GM23248 (cell line): ENCODE measurements at regions not wholly inside any gene's neighbourhood (a gene's known extent, or its start where the extent isn't known, plus 50 kb on each side); places are given as distances from the start of the nearest gene placed in this dataset.

Source experiments
- DNase-seq: peaks from one replicate; pipeline ENCODE4 v3.0.0-alpha.2; 2015
- H2AFZ ChIP-seq: fragments of 200-600 bp; sonication (generic); 2 replicates; pipeline ENCODE4 v1.6.1; 2016; ENCODE audit warnings: antibody characterized with exemption
- H3F3A ChIP-seq: fragments of 200-600 bp; sonication (generic); 2 replicates; pipeline ENCODE4 v1.6.1; 2016; ENCODE audit warnings: mild to moderate bottlenecking, antibody characterized with exemption, mixed run types; ENCODE audit not compliant: insufficient read depth
- H3K27ac ChIP-seq: fragments of 200-600 bp; sonication (generic); 2 replicates; pipeline ENCODE4 v1.5.1; 2016; ENCODE audit warnings: mild to moderate bottlenecking
- H3K27me3 ChIP-seq: fragments of 200-600 bp; sonication (generic); replicated peaks from 2 replicates; pipeline ENCODE4 v1.6.1; 2016; ENCODE audit warnings: mild to moderate bottlenecking; ENCODE audit not compliant: insufficient read depth
- H3K36me3 ChIP-seq: fragments of 200-600 bp; sonication (generic); 2 replicates; pipeline ENCODE4 v1.6.1; 2016; ENCODE audit warnings: low read depth, mild to moderate bottlenecking
- H3K4me1 ChIP-seq: fragments of 200-600 bp; sonication (generic); 2 replicates; pipeline ENCODE4 v1.6.1; 2016; ENCODE audit warnings: mild to moderate bottlenecking; ENCODE audit not compliant: insufficient read depth
- H3K4me2 ChIP-seq: fragments of 200-600 bp; sonication (generic); one replicate; pipeline ENCODE4 v1.6.1; 2016; ENCODE audit warnings: mild to moderate bottlenecking; ENCODE audit not compliant: unreplicated experiment
- H3K4me3 ChIP-seq: fragments of 200-600 bp; sonication (generic); 2 replicates; pipeline ENCODE4 v1.5.1; 2016; ENCODE audit warnings: mild to moderate bottlenecking
- H3K79me2 ChIP-seq: fragments of 200-600 bp; sonication (generic); 2 replicates; pipeline ENCODE4 v1.6.1; 2016; ENCODE audit warnings: mild to moderate bottlenecking; ENCODE audit not compliant: insufficient read depth
- H3K9ac ChIP-seq: fragments of 200-600 bp; sonication (generic); 2 replicates; pipeline ENCODE4 v1.6.1; 2016; ENCODE audit warnings: mild to moderate bottlenecking
- H3K9me2 ChIP-seq: fragments of 200-600 bp; sonication (generic); 2 replicates; pipeline ENCODE4 v1.6.1; 2016; ENCODE audit warnings: mixed run types, mild to moderate bottlenecking, moderate library complexity; ENCODE audit not compliant: insufficient read depth
- H3K9me3 ChIP-seq: fragments of 200-600 bp; sonication (generic); one replicate; pipeline ENCODE4 v1.6.1; 2017; ENCODE audit warnings: low read depth
- H4K20me1 ChIP-seq: fragments of 200-600 bp; sonication (generic); 2 replicates; pipeline ENCODE4 v1.6.0; 2016; ENCODE audit not compliant: insufficient read depth
- EZH2 ChIP-seq: fragments of 200-600 bp; sonication (generic); IDR thresholded peaks from 2 replicates; pipeline ENCODE4 v1.6.1; 2018; ENCODE audit warnings: antibody characterized with exemption, mild to moderate bottlenecking; ENCODE audit not compliant: insufficient read depth, poor library complexity, severe bottlenecking
- EZH2phosphoT487 ChIP-seq: fragments of 200-600 bp; sonication (generic); IDR thresholded peaks from 2 replicates; pipeline ENCODE4 v1.6.1; 2018; ENCODE audit warnings: antibody characterized with exemption, moderate library complexity, mild to moderate bottlenecking, low read depth; ENCODE audit not compliant: insufficient read depth
- WGBS, 2 experiments: methylation state at CpG; one replicate each; pipeline ENCODE4 v1.1.6; 2015 to 2017; ENCODE audit warnings: low lambda C conversion rate in 2 of 2, low coverage in 1 of 2; ENCODE audit errors: missing lambda C conversion rate in 2 of 2; 5-methylcytosine and 5-hydroxymethylcytosine counted together
- in situ Hi-C: fragments of 300-500 bp; cut with MboI; formaldehyde crosslinking; loops from 2 replicates; pipeline ENCODE4 v1.15.0; 2020

- H3K36me3 ChIP-seq: no peaks in the 10 kb centered on the region
- 15 to 32% methylated on average over 1 of the region's 1 CpG for WGBS, 2 experiments
- H3K79me2 ChIP-seq: no peaks in the 10 kb centered on the region
- no peak overlapping the region for H2AFZ ChIP-seq
- no peaks in the 10 kb centered on the region for H3K4me1 ChIP-seq
- no peaks in the 10 kb centered on the region for H3K9me2 ChIP-seq
- H4K20me1 ChIP-seq: no peaks in the 10 kb centered on the region
- TF ChIP-seq EZH2phosphoT487: no peak
- H3K27me3 ChIP-seq: no peaks in the 10 kb centered on the region
- no peak overlapping the region for H3K4me3 ChIP-seq
- H3K4me2 ChIP-seq: no peak overlapping the region
- no peaks in the 10 kb centered on the region for H3K9me3 ChIP-seq
- no peak overlapping the region for H3K27ac ChIP-seq
- no peak for DNase-seq
- no peaks in the 10 kb centered on the region for H3F3A ChIP-seq
- in situ Hi-C loops: no loop called here
- no peak overlapping the region for H3K9ac ChIP-seq
Measured at GRCh38 chr15:46471096-46471495, 836.3 kb downstream of the SQOR start.

- H3K9me2 ChIP-seq: no peaks in the 10 kb centered on the region
- H3K9me3 ChIP-seq: no peaks in the 10 kb centered on the region
- no peak overlapping the region for H3K4me3 ChIP-seq
- H3K27me3 ChIP-seq: no peaks in the 10 kb centered on the region
- H3K27ac ChIP-seq: no peak overlapping the region
- H3F3A ChIP-seq: no peaks in the 10 kb centered on the region
- WGBS, 2 experiments: 10% methylated on average over 1 of the region's 1 CpG
- H4K20me1 ChIP-seq: no peaks in the 10 kb centered on the region
- no peaks in the 10 kb centered on the region for H3K36me3 ChIP-seq
- in situ Hi-C loops: no loop called here
- H3K4me1 ChIP-seq: no peaks in the 10 kb centered on the region
- DNase-seq: no peak
- TF ChIP-seq EZH2phosphoT487 (no peak), EZH2 (no peak)
- no peak overlapping the region for H3K9ac ChIP-seq
- no peaks in the 10 kb centered on the region for H3K79me2 ChIP-seq
- no peak overlapping the region for H3K4me2 ChIP-seq
- H2AFZ ChIP-seq: no peak overlapping the region
Measured at GRCh38 chr15:46489276-46489675, 854.4 kb downstream of the SQOR start.

GRCh38 chr15:46496491-46497115 is 861.8 kb downstream of the SQOR start:
- Histone ChIP-seq H2AFZ (no peak overlapping the region), H3K4me2 (no peak overlapping the region), H3K4me1 (no peaks in the 10 kb centered on the region), H3K79me2 (no peaks in the 10 kb centered on the region), H3K9me2 (no peaks in the 10 kb centered on the region), H3K9me3 (no peaks in the 10 kb centered on the region), H4K20me1 (no peaks in the 10 kb centered on the region), H3K9ac (no peak overlapping the region), H3F3A (no peaks in the 10 kb centered on the region), H3K27ac (no peak overlapping the region), H3K4me3 (no peak overlapping the region), H3K27me3 (no peaks in the 10 kb centered on the region), H3K36me3 (no peaks in the 10 kb centered on the region)
- WGBS, 2 experiments: 0 to 9% methylated on average over 1 of the region's 1 CpG
- no peak for DNase-seq
- TF ChIP-seq EZH2: no peak
- TF ChIP-seq EZH2phosphoT487: no peak
- in situ Hi-C loops: no loop called here

- H3K27ac ChIP-seq: no peak overlapping the region
- no peaks in the 10 kb centered on the region for H3K36me3 ChIP-seq
- WGBS, 2 experiments: 23 to 31% methylated on average over 3 of the region's 3 CpGs
- no peaks in the 10 kb centered on the region for H4K20me1 ChIP-seq
- H3K27me3 ChIP-seq: no peaks in the 10 kb centered on the region
- TF ChIP-seq EZH2 (no peak), EZH2phosphoT487 (no peak)
- H3K4me3 ChIP-seq: no peak overlapping the region
- H3K9ac ChIP-seq: no peak overlapping the region
- no peaks in the 10 kb centered on the region for H3K4me1 ChIP-seq
- no peaks in the 10 kb centered on the region for H3F3A ChIP-seq
- H2AFZ ChIP-seq: no peak overlapping the region
- no peaks in the 10 kb centered on the region for H3K79me2 ChIP-seq
- peak; percentile 0 for DNase-seq
- H3K9me3 ChIP-seq: no peaks in the 10 kb centered on the region
- no peaks in the 10 kb centered on the region for H3K9me2 ChIP-seq
- in situ Hi-C loops: no loop called here
- H3K4me2 ChIP-seq: no peak overlapping the region
Measured at GRCh38 chr15:46502667-46503066, 867.8 kb downstream of the SQOR start.

GRCh38 chr15:46518381-46518780 is 883.6 kb downstream of the SQOR start:
- H4K20me1 ChIP-seq: no peaks in the 10 kb centered on the region
- H3K27ac ChIP-seq: no peak overlapping the region
- no peaks in the 10 kb centered on the region for H3K9me3 ChIP-seq
- TF ChIP-seq EZH2phosphoT487 (no peak), EZH2 (no peak)
- H3K4me2 ChIP-seq: no peak overlapping the region
- no peaks in the 10 kb centered on the region for H3K4me1 ChIP-seq
- in situ Hi-C loops: no loop called here
- DNase-seq: no peak
- no peaks in the 10 kb centered on the region for H3K36me3 ChIP-seq
- H3K79me2 ChIP-seq: no peaks in the 10 kb centered on the region
- H2AFZ ChIP-seq: no peak overlapping the region
- no peak overlapping the region for H3K4me3 ChIP-seq
- no peaks in the 10 kb centered on the region for H3F3A ChIP-seq
- no peaks in the 10 kb centered on the region for H3K9me2 ChIP-seq
- no peaks in the 10 kb centered on the region for H3K27me3 ChIP-seq
- H3K9ac ChIP-seq: no peak overlapping the region
